AG09309 (cell line): ENCODE measurements at regions not wholly inside any gene's neighbourhood (a gene's known extent, or its start where the extent isn't known, plus 50 kb on each side); places are given as distances from the start of the nearest gene placed in this dataset.

ENCODE experiments used
- DNase-seq: peaks from one replicate; pipeline ENCODE4 v3.0.0-alpha.2; 2010; ENCODE audit warnings: low read depth
- H3K4me3 ChIP-seq: 2 replicates; pipeline ENCODE4 v1.5.1; 2011; ENCODE audit warnings: mild to moderate bottlenecking, low read depth, low read length, moderate library complexity; ENCODE audit not compliant: control insufficient read depth
- TF ChIP-seq, protein P1 (sequence below): IDR thresholded peaks from 2 replicates; pipeline ENCODE4 v1.5.1; 2011; ENCODE audit warnings: mild to moderate bottlenecking, low read depth, low read length, inconsistent platforms; ENCODE audit not compliant: insufficient read depth, control insufficient read depth; ENCODE audit errors: missing control alignments

DNA sequence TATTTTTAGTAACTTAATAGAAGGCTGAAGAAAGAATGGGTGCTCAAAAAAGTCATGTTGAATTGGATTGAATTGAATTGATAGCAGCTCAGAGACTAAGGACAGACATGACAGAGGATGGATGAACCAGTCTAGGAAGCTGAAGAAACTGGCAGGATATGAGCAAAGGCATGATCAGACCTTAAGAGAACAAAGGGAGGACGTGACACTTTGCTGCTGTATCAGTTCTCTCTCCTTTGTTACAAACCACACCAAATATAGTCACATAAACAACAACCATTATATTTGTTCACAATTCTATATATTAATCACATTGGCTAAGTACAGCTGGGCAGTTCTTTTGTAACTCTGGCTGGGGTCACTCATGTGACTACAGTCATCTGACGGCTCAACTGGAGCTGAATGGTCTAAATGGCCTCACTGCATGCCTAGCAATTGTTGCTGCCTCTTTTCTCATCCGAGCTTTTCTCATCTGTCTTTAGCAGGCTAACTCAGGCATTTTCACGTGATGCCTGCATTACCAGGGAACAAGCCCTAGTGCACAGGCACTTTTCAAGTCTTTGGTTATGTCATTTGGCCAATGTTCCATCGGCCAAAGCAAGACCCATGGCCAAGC, 355.0 kb downstream of the ETNK1 start:
- DNase-seq = no peak
- TF ChIP-seq, protein P1, sequence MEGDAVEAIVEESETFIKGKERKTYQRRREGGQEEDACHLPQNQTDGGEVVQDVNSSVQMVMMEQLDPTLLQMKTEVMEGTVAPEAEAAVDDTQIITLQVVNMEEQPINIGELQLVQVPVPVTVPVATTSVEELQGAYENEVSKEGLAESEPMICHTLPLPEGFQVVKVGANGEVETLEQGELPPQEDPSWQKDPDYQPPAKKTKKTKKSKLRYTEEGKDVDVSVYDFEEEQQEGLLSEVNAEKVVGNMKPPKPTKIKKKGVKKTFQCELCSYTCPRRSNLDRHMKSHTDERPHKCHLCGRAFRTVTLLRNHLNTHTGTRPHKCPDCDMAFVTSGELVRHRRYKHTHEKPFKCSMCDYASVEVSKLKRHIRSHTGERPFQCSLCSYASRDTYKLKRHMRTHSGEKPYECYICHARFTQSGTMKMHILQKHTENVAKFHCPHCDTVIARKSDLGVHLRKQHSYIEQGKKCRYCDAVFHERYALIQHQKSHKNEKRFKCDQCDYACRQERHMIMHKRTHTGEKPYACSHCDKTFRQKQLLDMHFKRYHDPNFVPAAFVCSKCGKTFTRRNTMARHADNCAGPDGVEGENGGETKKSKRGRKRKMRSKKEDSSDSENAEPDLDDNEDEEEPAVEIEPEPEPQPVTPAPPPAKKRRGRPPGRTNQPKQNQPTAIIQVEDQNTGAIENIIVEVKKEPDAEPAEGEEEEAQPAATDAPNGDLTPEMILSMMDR = no peak
- no peak overlapping the region for H3K4me3 ChIP-seq

DNA sequence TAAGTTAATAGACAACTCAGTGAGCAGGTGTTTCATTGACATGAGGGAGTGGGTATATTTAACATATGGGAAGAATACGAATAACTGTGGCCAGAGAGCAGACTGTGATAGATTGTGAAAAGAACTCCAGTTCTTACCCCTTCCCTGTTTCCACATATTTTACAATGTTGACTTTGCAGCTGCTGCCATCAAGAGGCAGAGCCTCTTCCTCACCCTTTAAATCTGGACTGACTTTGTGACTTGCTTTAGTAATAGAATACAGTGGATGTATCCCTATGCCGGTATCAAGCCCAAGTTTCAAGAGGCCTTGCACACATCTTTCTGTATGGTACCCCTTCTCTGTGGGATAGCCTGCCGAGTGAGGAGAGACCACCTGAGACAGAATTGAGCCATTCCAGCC, 356.7 kb downstream of the ETNK1 start:
- H3K4me3 ChIP-seq = no peak overlapping the region
- peak; percentile 27 for DNase-seq

DNA sequence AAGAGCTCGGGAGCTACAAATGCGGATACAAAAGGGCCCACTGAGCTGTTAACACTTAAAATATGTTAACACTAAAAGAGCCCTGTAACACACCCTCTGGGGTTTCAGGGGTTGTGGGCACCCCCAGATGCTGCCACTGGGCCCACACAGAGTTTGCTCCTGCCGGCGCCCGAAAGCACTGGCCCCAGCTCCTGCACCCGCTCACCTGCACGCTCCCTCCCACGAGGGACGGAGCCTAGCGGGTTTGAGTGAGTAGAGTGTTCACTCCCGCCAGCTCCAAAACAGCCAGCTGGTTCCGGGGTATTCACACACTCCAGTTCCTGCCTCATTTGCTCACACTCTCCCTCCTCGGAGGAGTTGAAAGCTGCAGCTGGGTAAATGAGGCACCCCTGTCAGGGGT, 357.7 kb downstream of the ETNK1 start:
- no peak for DNase-seq
- no peak overlapping the region for H3K4me3 ChIP-seq
- TF ChIP-seq, protein P1 = no peak

More for the DNA sequence above, 356.7 kb downstream of the ETNK1 start:
- TF ChIP-seq, protein P1 = peak; percentile 43

DNA sequence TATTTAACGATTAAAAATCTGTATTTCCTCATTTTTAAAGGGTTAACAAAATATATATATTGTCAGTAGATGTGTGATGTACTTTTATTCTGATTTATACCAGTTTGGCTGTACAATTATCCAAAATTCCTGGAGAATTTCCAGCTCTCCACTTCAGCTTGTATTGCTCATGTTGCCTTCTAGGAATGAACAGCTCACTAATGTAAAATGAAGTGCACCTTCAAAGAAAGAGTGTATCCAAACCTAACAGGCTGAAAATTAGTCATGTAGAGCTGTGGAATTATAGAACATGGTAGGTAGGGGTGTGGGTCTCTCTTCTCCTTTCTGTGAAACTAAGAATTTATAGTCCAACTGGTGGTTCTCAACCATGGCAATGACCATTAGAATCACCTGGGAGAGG, 362.0 kb downstream of the ETNK1 start:
- no peak for DNase-seq
- no peak overlapping the region for H3K4me3 ChIP-seq
- TF ChIP-seq, protein P1 = no peak

DNA sequence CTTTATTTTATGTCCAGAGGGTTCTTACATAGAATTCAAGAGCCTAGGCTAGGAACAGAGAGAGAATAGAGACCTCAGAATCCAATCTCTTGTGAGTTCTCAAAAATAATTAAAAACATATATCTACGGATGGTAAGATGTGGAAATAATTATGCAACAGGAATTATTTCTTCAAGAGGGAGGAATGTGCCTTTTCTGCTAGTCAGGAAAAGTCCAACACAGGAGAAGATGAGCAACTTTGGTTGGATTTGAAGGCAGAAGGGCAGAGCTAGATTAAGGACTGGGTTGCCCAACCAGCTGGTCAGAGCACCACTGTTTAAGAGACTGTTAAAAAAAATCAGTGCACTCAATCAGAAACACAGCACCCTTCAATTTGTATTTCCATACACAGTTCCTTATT, 365.5 kb downstream of the ETNK1 start:
- DNase-seq = no peak
- TF ChIP-seq, protein P1 = no peak
- H3K4me3 ChIP-seq = no peak overlapping the region

DNA sequence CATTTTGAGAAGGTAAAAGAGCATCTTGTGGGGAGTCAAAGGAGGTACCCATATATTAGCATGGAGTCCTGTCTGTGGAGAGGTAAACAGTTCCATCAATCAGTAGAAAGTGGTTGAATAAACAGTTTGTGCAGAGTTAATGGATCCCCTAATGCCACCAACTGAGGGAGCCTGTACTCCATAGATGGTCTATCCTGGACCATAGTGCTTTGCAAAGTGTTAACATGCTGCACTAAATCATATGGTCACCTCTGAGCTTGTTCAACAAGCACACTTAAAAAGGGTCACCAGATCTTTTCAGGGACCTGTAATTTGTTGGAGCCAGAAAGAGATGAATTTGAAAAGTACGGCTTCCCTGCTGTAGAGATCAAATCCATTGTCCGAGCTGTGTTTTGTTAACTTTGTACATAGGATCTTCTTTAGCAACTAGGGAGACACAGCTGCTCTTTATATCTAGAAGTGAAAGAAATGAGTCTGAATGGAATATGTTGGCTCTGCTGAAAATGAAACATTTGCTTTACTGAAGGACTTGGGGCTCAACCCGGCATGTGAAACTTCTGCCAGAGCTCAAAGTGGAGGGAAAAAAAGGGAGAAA, 366.4 kb downstream of the ETNK1 start:
- DNase-seq = no peak
- no peak overlapping the region for H3K4me3 ChIP-seq
- TF ChIP-seq, protein P1 = no peak
